H1 (cell line): ENCODE measurements at regions not wholly inside any gene's neighbourhood (a gene's known extent, or its start where the extent isn't known, plus 50 kb on each side); places are given as distances from the start of the nearest gene placed in this dataset. TPM values are rescaled to one million over a fixed set of nuclear protein-coding genes. Genes with fewer than 3 reads are reported as not detected.

Experiments
- small RNA-seq: library from polyadenylated mRNA; stranded (forward); fragments of <200 nt; extraction: miRNeasy Mini kit (QIAGEN cat#:217004); gene quantifications from one replicate; pipeline ENCODE3, GENCODE V24; 2013; ENCODE audit not compliant: insufficient read depth
- TF ChIP-seq, protein P1 (sequence below): fragments of 300-600 bp; sonication (generic); IDR thresholded peaks from 2 replicates; pipeline ENCODE4 v1.7.1; 2012; ENCODE audit warnings: low read length, moderate library complexity, mild to moderate bottlenecking, inconsistent platforms; ENCODE audit not compliant: insufficient replicate concordance

DNA sequence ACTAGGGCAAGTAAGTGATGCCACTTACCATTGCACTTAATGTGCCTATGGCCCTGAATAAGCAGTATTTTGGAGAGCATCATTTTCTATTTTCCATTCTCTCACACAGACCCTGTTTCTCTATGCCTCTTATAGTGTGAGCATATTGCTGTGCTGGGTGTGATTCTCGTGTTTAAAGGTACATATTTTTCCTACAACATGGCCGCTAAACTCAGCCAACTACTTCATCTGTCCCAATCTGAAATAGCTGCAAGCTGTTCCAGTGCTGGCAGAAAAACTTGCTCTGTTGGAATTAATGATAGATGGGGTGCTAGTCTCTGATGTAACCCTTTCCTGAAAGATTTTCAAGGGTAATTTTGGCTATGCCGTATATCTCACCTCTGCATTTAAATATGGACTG lies 97.5 kb downstream of the ZNF326 start (continued):
- TF ChIP-seq, protein P1, sequence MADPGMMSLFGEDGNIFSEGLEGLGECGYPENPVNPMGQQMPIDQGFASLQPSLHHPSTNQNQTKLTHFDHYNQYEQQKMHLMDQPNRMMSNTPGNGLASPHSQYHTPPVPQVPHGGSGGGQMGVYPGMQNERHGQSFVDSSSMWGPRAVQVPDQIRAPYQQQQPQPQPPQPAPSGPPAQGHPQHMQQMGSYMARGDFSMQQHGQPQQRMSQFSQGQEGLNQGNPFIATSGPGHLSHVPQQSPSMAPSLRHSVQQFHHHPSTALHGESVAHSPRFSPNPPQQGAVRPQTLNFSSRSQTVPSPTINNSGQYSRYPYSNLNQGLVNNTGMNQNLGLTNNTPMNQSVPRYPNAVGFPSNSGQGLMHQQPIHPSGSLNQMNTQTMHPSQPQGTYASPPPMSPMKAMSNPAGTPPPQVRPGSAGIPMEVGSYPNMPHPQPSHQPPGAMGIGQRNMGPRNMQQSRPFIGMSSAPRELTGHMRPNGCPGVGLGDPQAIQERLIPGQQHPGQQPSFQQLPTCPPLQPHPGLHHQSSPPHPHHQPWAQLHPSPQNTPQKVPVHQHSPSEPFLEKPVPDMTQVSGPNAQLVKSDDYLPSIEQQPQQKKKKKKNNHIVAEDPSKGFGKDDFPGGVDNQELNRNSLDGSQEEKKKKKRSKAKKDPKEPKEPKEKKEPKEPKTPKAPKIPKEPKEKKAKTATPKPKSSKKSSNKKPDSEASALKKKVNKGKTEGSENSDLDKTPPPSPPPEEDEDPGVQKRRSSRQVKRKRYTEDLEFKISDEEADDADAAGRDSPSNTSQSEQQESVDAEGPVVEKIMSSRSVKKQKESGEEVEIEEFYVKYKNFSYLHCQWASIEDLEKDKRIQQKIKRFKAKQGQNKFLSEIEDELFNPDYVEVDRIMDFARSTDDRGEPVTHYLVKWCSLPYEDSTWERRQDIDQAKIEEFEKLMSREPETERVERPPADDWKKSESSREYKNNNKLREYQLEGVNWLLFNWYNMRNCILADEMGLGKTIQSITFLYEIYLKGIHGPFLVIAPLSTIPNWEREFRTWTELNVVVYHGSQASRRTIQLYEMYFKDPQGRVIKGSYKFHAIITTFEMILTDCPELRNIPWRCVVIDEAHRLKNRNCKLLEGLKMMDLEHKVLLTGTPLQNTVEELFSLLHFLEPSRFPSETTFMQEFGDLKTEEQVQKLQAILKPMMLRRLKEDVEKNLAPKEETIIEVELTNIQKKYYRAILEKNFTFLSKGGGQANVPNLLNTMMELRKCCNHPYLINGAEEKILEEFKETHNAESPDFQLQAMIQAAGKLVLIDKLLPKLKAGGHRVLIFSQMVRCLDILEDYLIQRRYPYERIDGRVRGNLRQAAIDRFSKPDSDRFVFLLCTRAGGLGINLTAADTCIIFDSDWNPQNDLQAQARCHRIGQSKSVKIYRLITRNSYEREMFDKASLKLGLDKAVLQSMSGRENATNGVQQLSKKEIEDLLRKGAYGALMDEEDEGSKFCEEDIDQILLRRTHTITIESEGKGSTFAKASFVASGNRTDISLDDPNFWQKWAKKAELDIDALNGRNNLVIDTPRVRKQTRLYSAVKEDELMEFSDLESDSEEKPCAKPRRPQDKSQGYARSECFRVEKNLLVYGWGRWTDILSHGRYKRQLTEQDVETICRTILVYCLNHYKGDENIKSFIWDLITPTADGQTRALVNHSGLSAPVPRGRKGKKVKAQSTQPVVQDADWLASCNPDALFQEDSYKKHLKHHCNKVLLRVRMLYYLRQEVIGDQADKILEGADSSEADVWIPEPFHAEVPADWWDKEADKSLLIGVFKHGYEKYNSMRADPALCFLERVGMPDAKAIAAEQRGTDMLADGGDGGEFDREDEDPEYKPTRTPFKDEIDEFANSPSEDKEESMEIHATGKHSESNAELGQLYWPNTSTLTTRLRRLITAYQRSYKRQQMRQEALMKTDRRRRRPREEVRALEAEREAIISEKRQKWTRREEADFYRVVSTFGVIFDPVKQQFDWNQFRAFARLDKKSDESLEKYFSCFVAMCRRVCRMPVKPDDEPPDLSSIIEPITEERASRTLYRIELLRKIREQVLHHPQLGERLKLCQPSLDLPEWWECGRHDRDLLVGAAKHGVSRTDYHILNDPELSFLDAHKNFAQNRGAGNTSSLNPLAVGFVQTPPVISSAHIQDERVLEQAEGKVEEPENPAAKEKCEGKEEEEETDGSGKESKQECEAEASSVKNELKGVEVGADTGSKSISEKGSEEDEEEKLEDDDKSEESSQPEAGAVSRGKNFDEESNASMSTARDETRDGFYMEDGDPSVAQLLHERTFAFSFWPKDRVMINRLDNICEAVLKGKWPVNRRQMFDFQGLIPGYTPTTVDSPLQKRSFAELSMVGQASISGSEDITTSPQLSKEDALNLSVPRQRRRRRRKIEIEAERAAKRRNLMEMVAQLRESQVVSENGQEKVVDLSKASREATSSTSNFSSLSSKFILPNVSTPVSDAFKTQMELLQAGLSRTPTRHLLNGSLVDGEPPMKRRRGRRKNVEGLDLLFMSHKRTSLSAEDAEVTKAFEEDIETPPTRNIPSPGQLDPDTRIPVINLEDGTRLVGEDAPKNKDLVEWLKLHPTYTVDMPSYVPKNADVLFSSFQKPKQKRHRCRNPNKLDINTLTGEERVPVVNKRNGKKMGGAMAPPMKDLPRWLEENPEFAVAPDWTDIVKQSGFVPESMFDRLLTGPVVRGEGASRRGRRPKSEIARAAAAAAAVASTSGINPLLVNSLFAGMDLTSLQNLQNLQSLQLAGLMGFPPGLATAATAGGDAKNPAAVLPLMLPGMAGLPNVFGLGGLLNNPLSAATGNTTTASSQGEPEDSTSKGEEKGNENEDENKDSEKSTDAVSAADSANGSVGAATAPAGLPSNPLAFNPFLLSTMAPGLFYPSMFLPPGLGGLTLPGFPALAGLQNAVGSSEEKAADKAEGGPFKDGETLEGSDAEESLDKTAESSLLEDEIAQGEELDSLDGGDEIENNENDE, result no peak

Small RNAs in the stretch of these regions (small RNA-seq; reads per million reads assigned to genes)
- not detected for gene RNU6-695P
